H1 (cell line): ENCODE measurements at regions not wholly inside any gene's neighbourhood (a gene's known extent, or its start where the extent isn't known, plus 50 kb on each side); places are given as distances from the start of the nearest gene placed in this dataset.

Source experiments
- CTCF ChIA-PET: fragments of 300-600 bp; sonication (Branson Sonifier 250); formaldehyde crosslinking; loops from one replicate; lab custom pipeline; 2021; ENCODE audit not compliant: partially characterized antibody; lab: Charles Lee
- POLR2A ChIA-PET: fragments of 300-600 bp; sonication (Branson Sonifier 250); formaldehyde crosslinking; loops from one replicate; lab custom pipeline; 2021; ENCODE audit warnings: inconsistent platforms; ENCODE audit not compliant: partially characterized antibody; lab: Charles Lee
- DNase-seq, 2 experiments: peaks; one replicate each; pipeline versions ENCODE4 v3.0.0 to v3.0.0-alpha.2; 2010 to 2022; ENCODE audit warnings: low spot score in 2 of 2, low read depth in 1 of 2, mixed read lengths in 1 of 2
- FAIRE-seq: peaks from 2 replicates; lab custom pipeline; 2011; peaks lifted over from hg19 to GRCh38; lab: Jason Lieb, UNC
- H2AFZ ChIP-seq: 2 replicates; pipeline ENCODE4 v1.8.1; 2012; ENCODE audit warnings: low read length, inconsistent platforms
- H2AK5ac ChIP-seq: 2 replicates; pipeline ENCODE4 v1.6.1; 2013; ENCODE audit warnings: low read depth, low read length
- H2BK120ac ChIP-seq: replicated peaks from 2 replicates; pipeline ENCODE3; 2013; ENCODE audit warnings: low read depth, low read length, inconsistent platforms
- H2BK12ac ChIP-seq: 2 replicates; pipeline ENCODE4 v1.6.1; 2013; ENCODE audit warnings: low read depth, low read length
- H2BK15ac ChIP-seq: 2 replicates; pipeline ENCODE4 v1.6.1; 2013; ENCODE audit warnings: low read length
- H2BK20ac ChIP-seq: 2 replicates; pipeline ENCODE4 v1.6.1; 2013; ENCODE audit warnings: low read length
- H2BK5ac ChIP-seq: 2 replicates; pipeline ENCODE4 v1.6.1; 2013; ENCODE audit warnings: low read depth, low read length
- H3K14ac ChIP-seq: 2 replicates; pipeline ENCODE4 v1.6.1; 2013; ENCODE audit warnings: inconsistent platforms; ENCODE audit not compliant: insufficient read length
- H3K18ac ChIP-seq: 2 replicates; pipeline ENCODE4 v1.6.1; 2013; ENCODE audit warnings: low read length; ENCODE audit errors: extremely low read depth
- H3K23ac ChIP-seq: 2 replicates; pipeline ENCODE4 v1.6.1; 2013; ENCODE audit warnings: inconsistent platforms; ENCODE audit not compliant: insufficient read length
- H3K23me2 ChIP-seq: 2 replicates; pipeline ENCODE4 v1.6.1; 2013; ENCODE audit warnings: low read depth, low read length
- H3K27ac ChIP-seq: 2 replicates; pipeline ENCODE4 v1.6.1; 2011; ENCODE audit warnings: low read depth, low read length, inconsistent platforms
- H3K27me3 ChIP-seq, 4 experiments: replicated peaks in 1 of 4; 1 replicate in 1 of 4; 2 replicates in 3 of 4; pipeline versions ENCODE4 v1.6.1 to v1.8.1; 2011 to 2013; ENCODE audit warnings: low read length in 3 of 4, mild to moderate bottlenecking in 3 of 4, inconsistent platforms in 2 of 4, mixed read lengths in 2 of 4, moderate library complexity in 1 of 4; ENCODE audit not compliant: control insufficient read depth in 3 of 4, insufficient read depth in 3 of 4; ENCODE audit errors: extremely low read depth in 1 of 4
- H3K36me3 ChIP-seq, 4 experiments: 2 replicates each; pipeline versions ENCODE4 v1.6.1 to v1.8.1; 2011 to 2013; ENCODE audit warnings: mild to moderate bottlenecking in 4 of 4, low read length in 3 of 4, moderate library complexity in 2 of 4, control low read depth in 1 of 4, inconsistent platforms in 1 of 4; ENCODE audit not compliant: insufficient read depth in 4 of 4, control insufficient read depth in 2 of 4
- H3K4ac ChIP-seq: replicated peaks from 2 replicates; pipeline ENCODE3; 2013; ENCODE audit warnings: low read length, low read depth, mixed read lengths, inconsistent platforms; ENCODE audit not compliant: insufficient read length
- H3K4me1 ChIP-seq, 4 experiments: replicated peaks in 1 of 4; 1 replicate in 1 of 4; 2 replicates in 3 of 4; pipeline versions ENCODE4 v1.6.1 to v1.8.1; 2011 to 2013; ENCODE audit warnings: low read length in 3 of 4, inconsistent platforms in 2 of 4, mixed read lengths in 1 of 4; ENCODE audit not compliant: insufficient read depth in 4 of 4, control insufficient read depth in 3 of 4
- H3K4me2 ChIP-seq, 2 experiments: 2 replicates each; pipeline versions ENCODE4 v1.6.1 to v1.8.1; 2011 to 2013; ENCODE audit warnings: low read depth in 2 of 2, low read length in 2 of 2, control low read depth in 1 of 2, inconsistent platforms in 1 of 2, mild to moderate bottlenecking in 1 of 2; ENCODE audit not compliant: insufficient read depth in 1 of 2
- H3K4me3 ChIP-seq, 4 experiments: fragments of 200-600, 300-600 bp in 1 of 4; sonication (generic), shearing (Covaris generic), sonication (Bioruptor Twin) in 1 of 4; 2 replicates each; pipeline versions ENCODE4 v1.5.1 to v1.8.1; 2011 to 2016; ENCODE audit warnings: low read length in 4 of 4, low read depth in 3 of 4, control low read depth in 2 of 4, inconsistent platforms in 2 of 4, mild to moderate bottlenecking in 2 of 4, mixed read lengths in 1 of 4, moderate library complexity in 1 of 4; ENCODE audit not compliant: insufficient read depth in 2 of 4; ENCODE audit errors: extremely low read depth in 1 of 4
- H3K56ac ChIP-seq: replicated peaks from 2 replicates; pipeline ENCODE3; 2013; ENCODE audit warnings: low read depth, mild to moderate bottlenecking, mixed read lengths, low read length, inconsistent platforms; ENCODE audit not compliant: insufficient read length
- H3K79me1 ChIP-seq: 2 replicates; pipeline ENCODE4 v1.6.1; 2013; ENCODE audit warnings: low read depth, low read length, control low read depth
- H3K79me2 ChIP-seq, 2 experiments: 2 replicates each; pipeline versions ENCODE4 v1.6.1 to v1.8.1; 2012 to 2013; ENCODE audit warnings: low read length in 2 of 2, mild to moderate bottlenecking in 2 of 2, inconsistent platforms in 1 of 2; ENCODE audit not compliant: insufficient read depth in 2 of 2, control insufficient read depth in 1 of 2
- H3K9ac ChIP-seq, 4 experiments: replicated peaks in 1 of 4; 1 replicate in 1 of 4; 2 replicates in 3 of 4; pipeline versions ENCODE4 v1.6.1 to v1.8.1; 2011 to 2013; ENCODE audit warnings: low read depth in 3 of 4, low read length in 3 of 4, control low read depth in 2 of 4, mild to moderate bottlenecking in 2 of 4, moderate library complexity in 2 of 4, inconsistent platforms in 1 of 4; ENCODE audit errors: extremely low read depth in 1 of 4
- H3K9me3 ChIP-seq, 2 experiments: 2 replicates each; pipeline versions ENCODE4 v1.6.1 to v1.8.1; 2012 to 2013; ENCODE audit warnings: mild to moderate bottlenecking in 2 of 2, moderate library complexity in 2 of 2, control low read depth in 1 of 2, inconsistent platforms in 1 of 2, low read depth in 1 of 2, low read length in 1 of 2, mixed read lengths in 1 of 2; ENCODE audit not compliant: insufficient read depth in 2 of 2
- H4K20me1 ChIP-seq, 2 experiments: replicated peaks in 1 of 2; 2 replicates each; pipeline versions ENCODE3 to v1.8.1; 2011 to 2013; ENCODE audit warnings: inconsistent platforms in 2 of 2, low read length in 2 of 2, mild to moderate bottlenecking in 1 of 2; ENCODE audit not compliant: insufficient read depth in 2 of 2, control insufficient read depth in 1 of 2
- H4K5ac ChIP-seq: 2 replicates; pipeline ENCODE4 v1.6.1; 2013; ENCODE audit warnings: low read length, low read depth, mixed read lengths, inconsistent platforms; ENCODE audit not compliant: insufficient read length
- H4K8ac ChIP-seq: 2 replicates; pipeline ENCODE4 v1.8.0; 2013; ENCODE audit warnings: mild to moderate bottlenecking, moderate library complexity, low read length, inconsistent platforms; ENCODE audit not compliant: insufficient read depth; ENCODE audit errors: extremely low read depth
- H4K91ac ChIP-seq: replicated peaks from 2 replicates; pipeline ENCODE3; 2013; ENCODE audit warnings: low read length, mixed read lengths, inconsistent platforms; ENCODE audit not compliant: insufficient read length
- EZH2 ChIP-seq: fragments of 200-600 bp; sonication (generic); IDR thresholded peaks from 2 replicates; pipeline ENCODE4 v1.7.1; 2012; ENCODE audit warnings: low read depth, mild to moderate bottlenecking, moderate library complexity, low read length, inconsistent platforms; ENCODE audit not compliant: severe bottlenecking
- KDM5A ChIP-seq: fragments of 200-600 bp; IDR thresholded peaks from 2 replicates; pipeline ENCODE4 v1.7.1; 2012; ENCODE audit warnings: mild to moderate bottlenecking, low read length, inconsistent platforms, mixed read lengths
- MAFK ChIP-seq: IDR thresholded peaks from 2 replicates; pipeline ENCODE4 v1.6.1; 2012; ENCODE audit warnings: low read depth, mild to moderate bottlenecking, improper control_type of control experiment, low read length
- RBBP5 ChIP-seq: IDR thresholded peaks from 2 replicates; pipeline ENCODE4 v1.7.1; 2012; ENCODE audit warnings: low read depth, mild to moderate bottlenecking, inconsistent platforms, low read length, moderate library complexity, borderline replicate concordance
- WGBS, 2 experiments: shearing (Covaris generic) in 1 of 2; methylation state at CpG; one replicate each; pipeline versions ENCODE4 v1.1.6 to v1.1.7; 2013 to 2015; ENCODE audit warnings: low lambda C conversion rate in 2 of 2, mixed read lengths in 2 of 2, inconsistent platforms in 1 of 2, low coverage in 1 of 2, missing lambda C conversion rate in 1 of 2; ENCODE audit not compliant: insufficient replicate concordance in 2 of 2, insufficient coverage in 1 of 2, insufficient read length in 1 of 2; ENCODE audit errors: extremely low coverage in 1 of 2, missing lambda C conversion rate in 1 of 2; 5-methylcytosine and 5-hydroxymethylcytosine counted together
- TF ChIP-seq, protein P1 (sequence below): IDR thresholded peaks from 2 replicates; pipeline ENCODE4 v1.6.1; 2011; ENCODE audit warnings: low read depth, mild to moderate bottlenecking, low read length; ENCODE audit not compliant: insufficient read depth

GRCh38 chr10:130814610-130815009, 496.9 kb downstream of the TCERG1L start:
- WGBS, 2 experiments, result 95% methylated on average over 7 of the region's 7 CpGs; no CpG with 5 or more reads in 1 of the 2 experiments
- POLR2A ChIA-PET, result no interaction called here
- no peak for FAIRE-seq
- TF ChIP-seq, protein P1, sequence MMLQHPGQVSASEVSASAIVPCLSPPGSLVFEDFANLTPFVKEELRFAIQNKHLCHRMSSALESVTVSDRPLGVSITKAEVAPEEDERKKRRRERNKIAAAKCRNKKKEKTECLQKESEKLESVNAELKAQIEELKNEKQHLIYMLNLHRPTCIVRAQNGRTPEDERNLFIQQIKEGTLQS, result no peak
- no peak for TF ChIP-seq RBBP5
- no peak for TF ChIP-seq EZH2
- TF ChIP-seq MAFK, result no peak
- TF ChIP-seq KDM5A, result no peak

More at GRCh38 chr10:130814610-130815009, 496.9 kb downstream of the TCERG1L start:
- no peak overlapping the region for H2BK20ac ChIP-seq
- no peaks in the 10 kb centered on the region for H3K27me3 ChIP-seq
- H3K4me1 ChIP-seq, result peaks cover 0 to 19% (median 11%) of the 10 kb centered on the region in 4 experiments; a peak in 5 of 7 replicates
- H3K27ac ChIP-seq, result no peak overlapping the region
- H2BK12ac ChIP-seq, result 0 out of 2 replicates have a peak overlapping the region, but pooled peaks have one; percentile 63
- no peak overlapping the region; the same call in 1 of the 2 replicates for H2BK15ac ChIP-seq
- CTCF ChIA-PET, result interaction anchor here (1.0 kb wide), 1 partner anchor 17 kb away, joined by 3 read pairs; no protein-coding TSS in a partner anchor
- no peaks in the 10 kb centered on the region for H3K23me2 ChIP-seq
- H4K91ac ChIP-seq, result peak overlapping the region; percentile 30
- H3K23ac ChIP-seq, result no peak overlapping the region
- no peak overlapping the region for H3K14ac ChIP-seq
- no peak overlapping the region for H3K4me2 ChIP-seq
- no peak overlapping the region for H2AFZ ChIP-seq
- H4K20me1 ChIP-seq, result no peaks in the 10 kb centered on the region
- no peak overlapping the region for H3K18ac ChIP-seq
- no peak overlapping the region for H3K56ac ChIP-seq
- H2BK120ac ChIP-seq, result no peak overlapping the region
- H3K79me1 ChIP-seq, result no peaks in the 10 kb centered on the region
- no peak overlapping the region for H3K4me3 ChIP-seq
- H3K79me2 ChIP-seq, result no peaks in the 10 kb centered on the region
- no peak overlapping the region for H3K4ac ChIP-seq
- H4K5ac ChIP-seq, result no peak overlapping the region
- no peaks in the 10 kb centered on the region for H3K9me3 ChIP-seq
- no peak overlapping the region for H2BK5ac ChIP-seq
- H2AK5ac ChIP-seq, result 0 out of 2 replicates have a peak overlapping the region, but pooled peaks have one; percentile 55
- DNase-seq, result peak in 1 of 2 experiments; percentile 28
- H3K36me3 ChIP-seq, result no peaks in the 10 kb centered on the region
- no peak overlapping the region for H4K8ac ChIP-seq
- H3K9ac ChIP-seq, result no peak overlapping the region
